ENCODE measurements at regions not wholly inside any gene's neighbourhood (a gene's known extent, or its start where the extent isn't known, plus 50 kb on each side); places are given as distances from the start of the nearest gene placed in this dataset.

DNA sequence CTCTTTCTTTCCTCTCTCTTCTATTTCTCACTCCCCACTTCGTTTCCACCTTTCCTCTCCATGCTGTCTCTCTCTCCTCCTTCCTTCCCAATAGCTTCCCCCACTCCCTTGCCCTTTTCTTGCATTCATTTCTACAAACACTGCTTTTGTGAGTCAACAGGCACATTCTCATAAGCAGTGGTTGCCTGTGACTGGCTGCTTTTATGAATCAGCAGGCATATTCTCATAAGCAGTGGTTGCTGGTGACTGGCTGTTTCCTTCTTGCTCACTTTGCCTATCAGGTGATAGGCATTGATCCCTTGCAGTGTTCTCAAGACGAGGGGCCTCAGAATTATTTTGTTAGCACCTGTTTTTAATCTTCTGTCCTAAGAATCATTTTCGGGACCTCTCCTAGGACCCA, 116.1 kb upstream of the ACTBL2 start:
- TF ChIP-seq, protein P1, sequence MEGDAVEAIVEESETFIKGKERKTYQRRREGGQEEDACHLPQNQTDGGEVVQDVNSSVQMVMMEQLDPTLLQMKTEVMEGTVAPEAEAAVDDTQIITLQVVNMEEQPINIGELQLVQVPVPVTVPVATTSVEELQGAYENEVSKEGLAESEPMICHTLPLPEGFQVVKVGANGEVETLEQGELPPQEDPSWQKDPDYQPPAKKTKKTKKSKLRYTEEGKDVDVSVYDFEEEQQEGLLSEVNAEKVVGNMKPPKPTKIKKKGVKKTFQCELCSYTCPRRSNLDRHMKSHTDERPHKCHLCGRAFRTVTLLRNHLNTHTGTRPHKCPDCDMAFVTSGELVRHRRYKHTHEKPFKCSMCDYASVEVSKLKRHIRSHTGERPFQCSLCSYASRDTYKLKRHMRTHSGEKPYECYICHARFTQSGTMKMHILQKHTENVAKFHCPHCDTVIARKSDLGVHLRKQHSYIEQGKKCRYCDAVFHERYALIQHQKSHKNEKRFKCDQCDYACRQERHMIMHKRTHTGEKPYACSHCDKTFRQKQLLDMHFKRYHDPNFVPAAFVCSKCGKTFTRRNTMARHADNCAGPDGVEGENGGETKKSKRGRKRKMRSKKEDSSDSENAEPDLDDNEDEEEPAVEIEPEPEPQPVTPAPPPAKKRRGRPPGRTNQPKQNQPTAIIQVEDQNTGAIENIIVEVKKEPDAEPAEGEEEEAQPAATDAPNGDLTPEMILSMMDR (conservative IDR thresholded peaks at IDR 0.05 in 1 of 2, IDR thresholded peaks at IDR 0.05 in 1 of 2; ENCODE audit: extremely low read depth in 1 of 2, insufficient read depth in 1 of 2, low read depth in 1 of 2, low read length in 2 of 2), result no peak
- TF ChIP-seq EZH2 (IDR thresholded peaks at IDR 0.05; ENCODE audit: borderline replicate concordance, low read length), result no peak
